Breast epithelium (tissue), 4 donors: ENCODE measurements at regions not wholly inside any gene's neighbourhood (a gene's known extent, or its start where the extent isn't known, plus 50 kb on each side); places are given as distances from the start of the nearest gene placed in this dataset.

Source experiments
- DNase-seq, 2 donors: peaks; one replicate each; pipeline ENCODE4 v3.0.0-alpha.2; 2019; ENCODE audit warnings: low spot score in 2 of 2
- H3K27ac ChIP-seq, 2 donors: fragments of 200-600 bp; sonication (generic) in 1 of 2; one replicate each; pipeline ENCODE4 v1.5.1; 2016 to 2019; ENCODE audit warnings: mild to moderate bottlenecking in 1 of 2
- H3K27me3 ChIP-seq, 2 donors: fragments of 200-600 bp; sonication (generic) in 1 of 2; one replicate each; pipeline versions ENCODE4 v1.5.1 to v1.6.0; 2017 to 2019; ENCODE audit warnings: control low read depth in 1 of 2, mild to moderate bottlenecking in 1 of 2
- H3K36me3 ChIP-seq: fragments of 200-600 bp; one replicate; pipeline ENCODE4 v1.5.1; 2019
- H3K4me1 ChIP-seq, 2 donors: fragments of 200-600 bp; sonication (generic); one replicate each; pipeline ENCODE4 v1.5.1; 2016 to 2019; ENCODE audit warnings: control low read depth in 1 of 2
- H3K4me3 ChIP-seq, 3 donors: fragments of 200-600 bp; sonication (generic); 1 replicate in 2 of 3; 2 replicates in 1 of 3; pipeline ENCODE4 v1.5.1; 2016 to 2019; ENCODE audit warnings: mild to moderate bottlenecking in 3 of 3, moderate library complexity in 2 of 3
- H3K9me3 ChIP-seq, 2 donors: fragments of 200-600 bp; sonication (generic) in 1 of 2; one replicate each; pipeline ENCODE4 v1.5.1; 2016 to 2019; ENCODE audit warnings: control low read depth in 1 of 2
- POLR2A ChIP-seq: fragments of 450-650 bp; IDR thresholded peaks from one replicate; pipeline ENCODE4 v1.6.1; 2016; ENCODE audit warnings: antibody characterized with exemption, mild to moderate bottlenecking, moderate library complexity
- POLR2AphosphoS5 ChIP-seq, 3 donors: sonication (generic); formaldehyde crosslinking; IDR thresholded peaks; one replicate each; pipeline ENCODE4 v1.6.1; 2017; ENCODE audit warnings: antibody characterized with exemption in 3 of 3
- intact Hi-C: fragments of 100-400 bp; cut with DNase I; formaldehyde crosslinking; loops from one replicate; pipeline ENCODE4 v1.15.1; 2023; ENCODE audit warnings: low total_unique reads
- TF ChIP-seq, protein P1 (sequence below), 3 donors: fragments of 450-650 bp; IDR thresholded peaks; one replicate each; pipeline ENCODE4 v1.5.1; 2016 to 2017; ENCODE audit warnings: antibody characterized with exemption in 3 of 3, mild to moderate bottlenecking in 3 of 3, moderate library complexity in 3 of 3

DNA sequence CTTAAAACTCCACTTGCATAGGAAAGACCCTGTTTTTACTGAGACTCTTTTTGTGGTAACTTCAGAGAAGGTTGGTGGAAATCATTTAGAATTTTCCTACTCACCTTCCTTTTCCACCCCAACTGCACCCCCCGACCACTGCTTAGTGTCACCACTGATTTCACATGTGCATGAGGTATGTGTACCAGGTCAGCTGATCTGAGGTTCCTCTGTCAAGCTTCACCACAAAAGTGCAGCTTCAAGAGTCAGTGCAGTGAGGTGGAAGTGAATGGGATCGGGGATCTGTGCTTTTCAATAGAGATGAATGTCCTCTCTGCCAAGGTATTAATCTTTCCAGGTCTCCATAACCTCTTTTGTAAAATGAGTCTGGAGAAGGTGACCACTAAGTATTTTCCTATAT lies 260.5 kb upstream of the WWC1 start:
- no peak for TF ChIP-seq POLR2A
- no peak for TF ChIP-seq POLR2AphosphoS5 (IDR thresholded peaks at IDR 0.05)
- TF ChIP-seq, protein P1, sequence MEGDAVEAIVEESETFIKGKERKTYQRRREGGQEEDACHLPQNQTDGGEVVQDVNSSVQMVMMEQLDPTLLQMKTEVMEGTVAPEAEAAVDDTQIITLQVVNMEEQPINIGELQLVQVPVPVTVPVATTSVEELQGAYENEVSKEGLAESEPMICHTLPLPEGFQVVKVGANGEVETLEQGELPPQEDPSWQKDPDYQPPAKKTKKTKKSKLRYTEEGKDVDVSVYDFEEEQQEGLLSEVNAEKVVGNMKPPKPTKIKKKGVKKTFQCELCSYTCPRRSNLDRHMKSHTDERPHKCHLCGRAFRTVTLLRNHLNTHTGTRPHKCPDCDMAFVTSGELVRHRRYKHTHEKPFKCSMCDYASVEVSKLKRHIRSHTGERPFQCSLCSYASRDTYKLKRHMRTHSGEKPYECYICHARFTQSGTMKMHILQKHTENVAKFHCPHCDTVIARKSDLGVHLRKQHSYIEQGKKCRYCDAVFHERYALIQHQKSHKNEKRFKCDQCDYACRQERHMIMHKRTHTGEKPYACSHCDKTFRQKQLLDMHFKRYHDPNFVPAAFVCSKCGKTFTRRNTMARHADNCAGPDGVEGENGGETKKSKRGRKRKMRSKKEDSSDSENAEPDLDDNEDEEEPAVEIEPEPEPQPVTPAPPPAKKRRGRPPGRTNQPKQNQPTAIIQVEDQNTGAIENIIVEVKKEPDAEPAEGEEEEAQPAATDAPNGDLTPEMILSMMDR (IDR thresholded peaks at IDR 0.05): no peak
- no peaks in the 10 kb centered on the region for H3K9me3 ChIP-seq

DNA sequence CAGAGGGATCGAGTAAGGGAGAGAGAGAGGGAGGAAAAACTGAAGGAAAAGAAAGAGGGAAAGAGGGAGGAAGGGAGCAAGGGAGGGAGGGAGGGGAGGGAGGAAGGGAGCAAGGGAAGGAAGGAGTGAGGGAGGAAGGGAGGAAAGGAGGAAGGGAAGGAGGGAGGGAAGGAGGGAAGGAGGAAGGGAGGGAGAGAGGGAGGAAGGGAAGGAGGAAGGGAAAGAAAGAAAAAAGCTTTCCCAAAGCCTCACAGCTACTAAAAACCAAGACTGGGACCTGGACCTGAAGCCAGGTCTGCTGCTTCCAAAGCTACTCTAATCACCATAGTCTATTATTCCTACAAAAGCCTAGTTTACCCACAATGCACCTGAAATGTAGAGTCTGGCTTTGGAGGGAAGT lies 259.8 kb upstream of the WWC1 start:
- Histone ChIP-seq H3K27ac (no peak overlapping the region), H3K4me3 (no peak overlapping the region), H3K36me3 (no peaks in the 10 kb centered on the region), H3K27me3 (no peaks in the 10 kb centered on the region), H3K4me1 (no peaks in the 10 kb centered on the region), H3K9me3 (no peaks in the 10 kb centered on the region)
- TF ChIP-seq POLR2A: no peak
- no peak for TF ChIP-seq POLR2AphosphoS5 (IDR thresholded peaks at IDR 0.05)
- TF ChIP-seq, protein P1 (IDR thresholded peaks at IDR 0.05): no peak
- intact Hi-C loops: no loop called here
- DNase-seq: no peak

More for the DNA sequence above, 260.5 kb upstream of the WWC1 start:
- Histone ChIP-seq H3K27ac (no peak overlapping the region), H3K4me3 (no peak overlapping the region), H3K27me3 (no peaks in the 10 kb centered on the region), H3K4me1 (no peaks in the 10 kb centered on the region), H3K36me3 (no peaks in the 10 kb centered on the region)
- intact Hi-C loops: no loop called here
- DNase-seq: no peak

DNA sequence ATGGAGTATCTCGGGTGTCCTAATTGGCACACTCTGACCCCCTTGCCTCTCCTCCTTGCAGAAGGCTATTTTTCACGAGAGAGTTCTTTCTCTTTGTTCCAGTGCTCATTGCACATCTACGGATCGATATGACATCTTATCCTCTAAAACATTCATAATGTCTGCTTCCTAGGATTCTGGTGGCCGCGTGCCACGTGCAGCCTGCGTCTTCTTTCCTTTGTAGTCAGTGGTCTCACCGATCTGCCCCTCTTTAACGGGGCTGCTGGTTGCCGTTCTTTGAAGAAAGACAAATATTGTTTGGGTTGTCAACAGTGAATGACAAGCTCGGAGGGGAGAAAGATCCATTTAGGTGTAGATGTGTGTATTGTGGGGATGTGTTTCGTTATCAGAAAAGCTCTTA lies 252.4 kb upstream of the WWC1 start:
- Histone ChIP-seq H3K27me3 (peaks cover 0 to 9% of the 10 kb centered on the region in 2 donors), H3K36me3 (no peaks in the 10 kb centered on the region), H3K27ac (no peak overlapping the region), H3K9me3 (no peaks in the 10 kb centered on the region), H3K4me3 (no peak overlapping the region), H3K4me1 (no peaks in the 10 kb centered on the region)
- intact Hi-C loops: no loop called here
- TF ChIP-seq, protein P1 (IDR thresholded peaks at IDR 0.05): no peak
- TF ChIP-seq POLR2AphosphoS5 (IDR thresholded peaks at IDR 0.05) (no peak), POLR2A (no peak)
- DNase-seq: no peak

DNA sequence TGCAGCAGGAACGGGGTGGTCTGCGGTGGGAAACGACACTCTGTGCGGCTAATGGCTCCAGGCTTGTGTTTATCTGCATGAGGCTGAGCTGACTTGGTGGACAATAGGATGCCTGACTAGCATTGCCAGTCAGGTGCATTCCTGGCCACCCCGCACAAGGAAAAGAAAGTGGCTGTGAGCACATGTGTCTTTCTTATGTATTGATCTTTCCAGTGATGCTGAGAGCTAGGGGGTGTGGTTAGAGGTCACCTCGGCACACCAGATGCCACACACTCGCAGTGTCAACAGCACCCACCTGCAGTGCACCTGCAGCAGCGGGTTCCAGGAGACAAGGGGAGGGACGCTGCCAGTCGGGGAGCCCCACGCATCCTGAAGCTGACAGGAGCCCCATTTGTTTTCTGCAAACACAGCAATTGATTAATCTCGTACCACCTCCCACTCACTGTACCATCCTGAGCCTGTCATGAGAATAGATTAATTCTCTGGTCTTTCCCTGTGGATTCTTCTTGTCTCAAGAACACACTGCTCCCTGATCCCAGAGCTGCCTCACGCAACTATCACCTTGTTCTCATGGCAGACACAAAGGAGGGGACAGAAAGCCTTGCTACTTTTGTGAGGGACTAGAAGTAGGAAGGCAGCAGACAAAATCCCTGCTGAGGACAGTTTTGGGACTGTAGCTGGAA lies 251.7 kb upstream of the WWC1 start:
- Histone ChIP-seq H3K27ac (no peak overlapping the region), H3K4me3 (no peak overlapping the region), H3K4me1 (no peaks in the 10 kb centered on the region), H3K9me3 (no peaks in the 10 kb centered on the region), H3K27me3 (peaks cover 0 to 9% of the 10 kb centered on the region in 2 donors), H3K36me3 (no peaks in the 10 kb centered on the region)
- DNase-seq: no peak
- intact Hi-C loops: loop anchor here (5.0 kb wide), 1 partner anchor 317 kb away; no protein-coding TSS in a partner anchor
- TF ChIP-seq POLR2A: no peak
- TF ChIP-seq, protein P1 (IDR thresholded peaks at IDR 0.05): no peak
- TF ChIP-seq POLR2AphosphoS5 (IDR thresholded peaks at IDR 0.05): no peak

DNA sequence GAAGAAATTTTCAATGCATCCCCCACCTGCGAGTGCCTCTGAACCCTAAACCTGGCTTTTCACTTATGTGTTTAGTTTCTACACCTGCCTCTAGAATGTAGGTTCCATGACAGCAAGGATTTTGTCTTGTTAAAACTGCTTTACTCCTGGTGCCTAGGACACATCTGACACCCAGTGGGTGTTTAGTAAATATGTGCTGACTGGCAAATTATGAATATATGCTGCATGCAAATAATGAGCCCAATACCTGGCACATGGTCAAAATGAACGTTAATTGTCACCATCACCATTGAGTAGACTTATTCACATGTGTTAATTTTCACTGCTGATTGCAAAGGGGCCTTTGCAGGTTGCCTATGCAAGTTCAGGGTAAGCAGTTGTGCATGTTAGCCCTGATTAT lies 249.9 kb upstream of the WWC1 start:
- intact Hi-C loops: loop anchor here (5.0 kb wide), 1 partner anchor 319 kb away; no protein-coding TSS in a partner anchor
- Histone ChIP-seq H3K27me3 (peaks cover 0 to 9% of the 10 kb centered on the region in 2 donors), H3K9me3 (no peaks in the 10 kb centered on the region), H3K4me3 (no peak overlapping the region), H3K4me1 (no peaks in the 10 kb centered on the region), H3K36me3 (no peaks in the 10 kb centered on the region), H3K27ac (no peak overlapping the region)
- no peak for DNase-seq
- TF ChIP-seq, protein P1 (IDR thresholded peaks at IDR 0.05): no peak
- no peak for TF ChIP-seq POLR2A
- TF ChIP-seq POLR2AphosphoS5 (IDR thresholded peaks at IDR 0.05): no peak
